GM12892 (cell line): ENCODE measurements at regions not wholly inside any gene's neighbourhood (a gene's known extent, or its start where the extent isn't known, plus 50 kb on each side); places are given as distances from the start of the nearest gene placed in this dataset.

ENCODE experiments used
- POLR2A ChIP-seq: IDR thresholded peaks from 2 replicates; pipeline ENCODE4 v1.6.1; 2011; ENCODE audit warnings: low read depth, low read length, control low read depth
- POLR2AphosphoS5 ChIP-seq: IDR thresholded peaks from 2 replicates; pipeline ENCODE4 v1.6.1; 2011; ENCODE audit warnings: low read depth, low read length, control low read depth
- TAF1 ChIP-seq: IDR thresholded peaks from 2 replicates; pipeline ENCODE4 v1.6.1; 2011; ENCODE audit warnings: low read depth, mild to moderate bottlenecking, control low read depth, low read length, borderline replicate concordance

GRCh38 chr5:39801306-39801705 is 376.5 kb upstream of the DAB2 start:
- TF ChIP-seq TAF1: no peak
- TF ChIP-seq POLR2A: no peak
- no peak for TF ChIP-seq POLR2AphosphoS5
